ENCODE measurements at regions not wholly inside any gene's neighbourhood (a gene's known extent, or its start where the extent isn't known, plus 50 kb on each side); places are given as distances from the start of the nearest gene placed in this dataset.
"Not testable (repeated sequence)": the region's sequence is repeated elsewhere in the genome, so short reads cannot be mapped to it uniquely, and the experiment has no call there.

GRCh38 chr2:147603447-147603846 is 241.4 kb upstream of the ACVR2A start:
- Histone ChIP-seq H3K9ac (ENCODE audit: low read length in 5 of 5) (no peak overlapping the region), H3K4me3 (ENCODE audit: low read depth in 1 of 5, low read length in 5 of 5) (no peak overlapping the region), H3K9me3 (ENCODE audit: control insufficient read depth in 5 of 5, low read length in 5 of 5) (peaks cover 0 to 5% (median 0%) of the 10 kb centered on the region in 5 donors), H3K27me3 (ENCODE audit: control insufficient read depth in 5 of 5, insufficient read depth in 4 of 5, low read length in 5 of 5) (no peaks in the 10 kb centered on the region), H3K36me3 (ENCODE audit: control insufficient read depth in 5 of 5, insufficient read depth in 5 of 5, low read length in 5 of 5) (no peaks in the 10 kb centered on the region), H3K27ac (ENCODE audit: low read depth, low read length) (no peak overlapping the region), H3K4me1 (ENCODE audit: control insufficient read depth in 5 of 5, insufficient read depth in 5 of 5, low read length in 5 of 5) (peaks cover 0 to 4% (median 0%) of the 10 kb centered on the region in 5 donors)

- Histone ChIP-seq H3K4me3 (ENCODE audit: low read depth in 1 of 5, low read length in 5 of 5) (no peak overlapping the region), H3K27me3 (ENCODE audit: control insufficient read depth in 5 of 5, insufficient read depth in 4 of 5, low read length in 5 of 5) (no peaks in the 10 kb centered on the region), H3K4me1 (ENCODE audit: control insufficient read depth in 5 of 5, insufficient read depth in 5 of 5, low read length in 5 of 5) (peaks cover 0 to 5% (median 2%) of the 10 kb centered on the region in 5 donors), H3K9ac (ENCODE audit: low read length in 5 of 5) (no peak overlapping the region), H3K9me3 (ENCODE audit: control insufficient read depth in 5 of 5, low read length in 5 of 5) (peaks cover 0 to 5% (median 0%) of the 10 kb centered on the region in 5 donors), H3K27ac (ENCODE audit: low read depth, low read length) (no peak overlapping the region), H3K36me3 (ENCODE audit: control insufficient read depth in 5 of 5, insufficient read depth in 5 of 5, low read length in 5 of 5) (no peaks in the 10 kb centered on the region)
These were observed 244.2 kb upstream of the ACVR2A start for GRCh38 chr2:147600646-147601045.

- Histone ChIP-seq H3K4me3 (ENCODE audit: low read depth in 1 of 5, low read length in 5 of 5) (no peak overlapping the region), H3K27ac (ENCODE audit: low read depth, low read length) (no peak overlapping the region), H3K36me3 (ENCODE audit: control insufficient read depth in 5 of 5, insufficient read depth in 5 of 5, low read length in 5 of 5) (no peaks in the 10 kb centered on the region), H3K9ac (ENCODE audit: low read length in 5 of 5) (no peak overlapping the region), H3K4me1 (ENCODE audit: control insufficient read depth in 5 of 5, insufficient read depth in 5 of 5, low read length in 5 of 5) (peaks cover 0 to 10% (median 6%) of the 10 kb centered on the region in 5 donors), H3K27me3 (ENCODE audit: control insufficient read depth in 5 of 5, insufficient read depth in 4 of 5, low read length in 5 of 5) (no peaks in the 10 kb centered on the region), H3K9me3 (ENCODE audit: control insufficient read depth in 5 of 5, low read length in 5 of 5) (peaks cover 0 to 5% (median 0%) of the 10 kb centered on the region in 5 donors)
These were observed 244.6 kb upstream of the ACVR2A start for GRCh38 chr2:147600223-147600622.

- no peaks in the 10 kb centered on the region for H3K27me3 ChIP-seq (ENCODE audit: control insufficient read depth in 5 of 5, insufficient read depth in 4 of 5, low read length in 5 of 5)
- H3K27ac ChIP-seq (ENCODE audit: low read depth, low read length), result peak overlapping the region; percentile 2
- H3K9ac ChIP-seq (ENCODE audit: low read length in 5 of 5), result no peak overlapping the region
- H3K9me3 ChIP-seq (ENCODE audit: control insufficient read depth in 5 of 5, low read length in 5 of 5), result peaks cover 0 to 12% (median 8%) of the 10 kb centered on the region in 5 donors
- no peaks in the 10 kb centered on the region for H3K36me3 ChIP-seq (ENCODE audit: control insufficient read depth in 5 of 5, insufficient read depth in 5 of 5, low read length in 5 of 5)
- H3K4me1 ChIP-seq (ENCODE audit: control insufficient read depth in 5 of 5, insufficient read depth in 5 of 5, low read length in 5 of 5), result peaks cover 0 to 13% (median 11%) of the 10 kb centered on the region in 5 donors
- H3K4me3 ChIP-seq (ENCODE audit: low read depth in 1 of 5, low read length in 5 of 5), result no peak overlapping the region
These were observed 249.6 kb upstream of the ACVR2A start for GRCh38 chr2:147595200-147595599.

- Histone ChIP-seq H3K9ac (ENCODE audit: low read length in 5 of 5) (no peak overlapping the region), H3K4me1 (ENCODE audit: control insufficient read depth in 5 of 5, insufficient read depth in 5 of 5, low read length in 5 of 5) (peaks cover 0 to 13% (median 10%) of the 10 kb centered on the region in 5 donors), H3K27ac (ENCODE audit: low read depth, low read length) (no peak overlapping the region), H3K27me3 (ENCODE audit: control insufficient read depth in 5 of 5, insufficient read depth in 4 of 5, low read length in 5 of 5) (no peaks in the 10 kb centered on the region), H3K36me3 (ENCODE audit: control insufficient read depth in 5 of 5, insufficient read depth in 5 of 5, low read length in 5 of 5) (no peaks in the 10 kb centered on the region), H3K9me3 (ENCODE audit: control insufficient read depth in 5 of 5, low read length in 5 of 5) (peaks cover 0 to 12% (median 8%) of the 10 kb centered on the region in 5 donors), H3K4me3 (ENCODE audit: low read depth in 1 of 5, low read length in 5 of 5) (no peak overlapping the region)
These were observed 250.8 kb upstream of the ACVR2A start for GRCh38 chr2:147594038-147594437.

GRCh38 chr2:147592784-147593183 is 252.0 kb upstream of the ACVR2A start:
- Histone ChIP-seq H3K9me3 (ENCODE audit: control insufficient read depth in 5 of 5, low read length in 5 of 5) (peaks cover 0 to 12% (median 8%) of the 10 kb centered on the region in 5 donors), H3K4me1 (ENCODE audit: control insufficient read depth in 5 of 5, insufficient read depth in 5 of 5, low read length in 5 of 5) (peaks cover 0 to 13% (median 10%) of the 10 kb centered on the region in 5 donors)
- H3K27ac ChIP-seq (ENCODE audit: low read depth, low read length); H3K9ac ChIP-seq (ENCODE audit: low read length in 5 of 5); H3K36me3 ChIP-seq (ENCODE audit: control insufficient read depth in 5 of 5, insufficient read depth in 5 of 5, low read length in 5 of 5); H3K27me3 ChIP-seq (ENCODE audit: control insufficient read depth in 5 of 5, insufficient read depth in 4 of 5, low read length in 5 of 5); H3K4me3 ChIP-seq (ENCODE audit: low read depth in 1 of 5, low read length in 5 of 5): not testable (repeated sequence)

- Histone ChIP-seq H3K36me3 (ENCODE audit: control insufficient read depth in 5 of 5, insufficient read depth in 5 of 5, low read length in 5 of 5) (no peaks in the 10 kb centered on the region), H3K9ac (ENCODE audit: low read length in 5 of 5) (no peak overlapping the region), H3K4me3 (ENCODE audit: low read depth in 1 of 5, low read length in 5 of 5) (no peak overlapping the region), H3K4me1 (ENCODE audit: control insufficient read depth in 5 of 5, insufficient read depth in 5 of 5, low read length in 5 of 5) (no peaks in the 10 kb centered on the region), H3K27me3 (ENCODE audit: control insufficient read depth in 5 of 5, insufficient read depth in 4 of 5, low read length in 5 of 5) (no peaks in the 10 kb centered on the region), H3K9me3 (ENCODE audit: control insufficient read depth in 5 of 5, low read length in 5 of 5) (peaks cover 0 to 12% (median 8%) of the 10 kb centered on the region in 5 donors), H3K27ac (ENCODE audit: low read depth, low read length) (no peak overlapping the region)
These were observed 255.7 kb upstream of the ACVR2A start for GRCh38 chr2:147589127-147589526.

GRCh38 chr2:147588191-147588590 is 256.6 kb upstream of the ACVR2A start:
- no peaks in the 10 kb centered on the region for H3K27me3 ChIP-seq (ENCODE audit: control insufficient read depth in 5 of 5, insufficient read depth in 4 of 5, low read length in 5 of 5)
- no peak overlapping the region for H3K9ac ChIP-seq (ENCODE audit: low read length in 5 of 5)
- no peak overlapping the region for H3K27ac ChIP-seq (ENCODE audit: low read depth, low read length)
- peaks cover 0 to 12% (median 8%) of the 10 kb centered on the region in 5 donors for H3K9me3 ChIP-seq (ENCODE audit: control insufficient read depth in 5 of 5, low read length in 5 of 5)
- no peaks in the 10 kb centered on the region for H3K36me3 ChIP-seq (ENCODE audit: control insufficient read depth in 5 of 5, insufficient read depth in 5 of 5, low read length in 5 of 5)
- no peaks in the 10 kb centered on the region for H3K4me1 ChIP-seq (ENCODE audit: control insufficient read depth in 5 of 5, insufficient read depth in 5 of 5, low read length in 5 of 5)
- no peak overlapping the region for H3K4me3 ChIP-seq (ENCODE audit: low read depth in 1 of 5, low read length in 5 of 5)

GRCh38 chr2:147578529-147578928 is 266.3 kb upstream of the ACVR2A start:
- Histone ChIP-seq H3K9ac (ENCODE audit: low read length in 5 of 5) (no peak overlapping the region), H3K4me3 (ENCODE audit: low read depth in 1 of 5, low read length in 5 of 5) (no peak overlapping the region), H3K9me3 (ENCODE audit: control insufficient read depth in 5 of 5, low read length in 5 of 5) (peaks cover 0 to 3% (median 0%) of the 10 kb centered on the region in 5 donors), H3K4me1 (ENCODE audit: control insufficient read depth in 5 of 5, insufficient read depth in 5 of 5, low read length in 5 of 5) (peaks cover 0 to 6% (median 0%) of the 10 kb centered on the region in 5 donors), H3K27me3 (ENCODE audit: control insufficient read depth in 5 of 5, insufficient read depth in 4 of 5, low read length in 5 of 5) (no peaks in the 10 kb centered on the region), H3K36me3 (ENCODE audit: control insufficient read depth in 5 of 5, insufficient read depth in 5 of 5, low read length in 5 of 5) (no peaks in the 10 kb centered on the region), H3K27ac (ENCODE audit: low read depth, low read length) (no peak overlapping the region)

GRCh38 chr2:147577998-147578380 is 266.8 kb upstream of the ACVR2A start:
- Histone ChIP-seq H3K36me3 (ENCODE audit: control insufficient read depth in 5 of 5, insufficient read depth in 5 of 5, low read length in 5 of 5) (no peaks in the 10 kb centered on the region), H3K4me1 (ENCODE audit: control insufficient read depth in 5 of 5, insufficient read depth in 5 of 5, low read length in 5 of 5) (peaks cover 0 to 6% (median 0%) of the 10 kb centered on the region in 5 donors), H3K9ac (ENCODE audit: low read length in 5 of 5) (no peak overlapping the region), H3K9me3 (ENCODE audit: control insufficient read depth in 5 of 5, low read length in 5 of 5) (peaks cover 0 to 3% (median 0%) of the 10 kb centered on the region in 5 donors), H3K4me3 (ENCODE audit: low read depth in 1 of 5, low read length in 5 of 5) (no peak overlapping the region), H3K27me3 (ENCODE audit: control insufficient read depth in 5 of 5, insufficient read depth in 4 of 5, low read length in 5 of 5) (no peaks in the 10 kb centered on the region), H3K27ac (ENCODE audit: low read depth, low read length) (no peak overlapping the region)
